NAMALWA (cell line): ENCODE measurements at regions not wholly inside any gene's neighbourhood (a gene's known extent, or its start where the extent isn't known, plus 50 kb on each side); places are given as distances from the start of the nearest gene placed in this dataset.
A peak's percentile ranks its signal among the peaks of the same experiment; 100 is the strongest.

Source experiments
- DNase-seq: peaks from one replicate; pipeline ENCODE4 v3.0.0-alpha.2; 2015; ENCODE audit warnings: low spot score

GRCh38 chr2:181152226-181152625 is 171.8 kb downstream of the UBE2E3 start:
- DNase-seq = no peak

GRCh38 chr2:181152701-181153100 is 172.3 kb downstream of the UBE2E3 start:
- DNase-seq = no peak

DNA sequence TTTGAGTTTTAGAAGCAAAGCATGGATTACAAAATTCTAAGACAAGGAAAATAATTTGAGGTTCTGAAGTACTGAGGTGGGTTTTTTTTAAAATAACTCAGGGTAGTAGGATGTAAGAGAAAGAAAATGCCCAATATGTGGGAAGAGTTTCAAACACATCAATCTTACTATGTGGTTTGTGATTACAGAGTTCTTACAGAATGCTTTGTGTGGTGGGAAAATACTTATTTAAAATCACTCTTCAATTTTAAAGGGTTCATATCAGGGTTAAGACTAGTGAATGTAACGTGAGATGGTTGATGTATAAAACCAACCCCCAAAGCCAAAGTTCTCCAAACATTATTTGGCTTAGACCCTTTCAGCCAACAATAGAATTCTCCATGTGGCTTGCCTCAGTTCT is 173.5 kb downstream of the UBE2E3 start:
- DNase-seq = no peak

DNA sequence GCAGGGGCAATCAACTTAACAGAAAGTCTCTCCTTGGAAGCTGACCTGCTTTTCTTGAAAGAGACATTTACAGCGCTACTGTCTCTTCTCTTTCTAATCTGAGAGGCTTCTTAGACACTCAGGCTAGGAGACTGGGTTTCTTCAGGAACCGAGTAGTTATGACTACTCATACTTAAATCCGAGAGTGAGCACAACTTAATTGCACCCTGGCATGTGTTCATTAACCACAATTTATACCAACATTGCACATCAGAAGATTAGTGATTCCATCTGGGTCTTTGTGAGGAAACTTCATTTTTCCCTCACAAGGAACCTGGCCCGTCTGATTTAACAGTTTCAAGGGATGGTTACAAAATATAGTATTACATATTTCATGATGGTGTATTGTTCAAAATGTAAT is 176.9 kb downstream of the UBE2E3 start:
- DNase-seq = no peak

- no peak for DNase-seq
Measured at GRCh38 chr2:181158427-181158826, 178.0 kb downstream of the UBE2E3 start.

DNA sequence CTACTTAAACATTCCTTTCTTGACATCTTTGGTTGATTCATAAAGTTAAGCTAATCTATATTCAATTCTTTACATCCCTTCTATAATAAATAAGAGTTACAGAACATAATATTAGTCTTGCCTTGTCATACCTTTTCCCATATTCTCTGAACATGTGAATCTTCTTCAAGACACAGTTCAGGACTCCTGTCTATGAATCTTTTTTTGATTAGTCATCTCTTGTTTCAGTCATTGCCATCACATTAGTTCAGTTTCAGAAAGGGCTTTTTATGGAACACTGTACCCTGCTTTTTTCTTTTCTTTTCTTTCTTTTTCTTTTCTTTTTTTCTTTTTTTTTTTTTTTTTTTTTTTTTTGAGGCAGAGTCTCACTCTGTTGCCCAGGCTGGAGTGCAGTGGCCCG is 181.2 kb downstream of the UBE2E3 start:
- DNase-seq = no peak

DNA sequence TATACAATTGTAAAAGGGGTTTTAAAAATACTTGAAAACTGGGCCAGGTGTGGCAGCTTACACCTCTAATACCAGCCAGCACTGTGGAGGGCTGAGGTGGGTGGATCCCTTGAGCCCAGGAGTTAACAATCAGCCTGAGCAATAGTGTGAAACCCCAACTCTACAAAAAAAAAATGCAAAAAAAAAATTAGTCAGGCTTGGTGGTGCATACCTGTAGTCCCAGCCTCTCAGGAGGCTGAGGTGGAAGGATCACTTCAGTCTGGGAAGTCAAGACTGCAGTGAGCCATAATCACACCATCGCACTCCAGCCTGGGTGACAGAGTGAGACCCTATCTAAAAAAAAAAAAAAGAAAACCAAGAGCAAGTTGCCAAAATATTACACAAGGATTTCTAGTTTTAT is 182.7 kb downstream of the UBE2E3 start:
- no peak for DNase-seq

- no peak for DNase-seq
Measured at GRCh38 chr2:181163691-181164090, 183.3 kb downstream of the UBE2E3 start.

GRCh38 chr2:181164699-181165098 is 184.3 kb downstream of the UBE2E3 start:
- peak; percentile 34 for DNase-seq

DNA sequence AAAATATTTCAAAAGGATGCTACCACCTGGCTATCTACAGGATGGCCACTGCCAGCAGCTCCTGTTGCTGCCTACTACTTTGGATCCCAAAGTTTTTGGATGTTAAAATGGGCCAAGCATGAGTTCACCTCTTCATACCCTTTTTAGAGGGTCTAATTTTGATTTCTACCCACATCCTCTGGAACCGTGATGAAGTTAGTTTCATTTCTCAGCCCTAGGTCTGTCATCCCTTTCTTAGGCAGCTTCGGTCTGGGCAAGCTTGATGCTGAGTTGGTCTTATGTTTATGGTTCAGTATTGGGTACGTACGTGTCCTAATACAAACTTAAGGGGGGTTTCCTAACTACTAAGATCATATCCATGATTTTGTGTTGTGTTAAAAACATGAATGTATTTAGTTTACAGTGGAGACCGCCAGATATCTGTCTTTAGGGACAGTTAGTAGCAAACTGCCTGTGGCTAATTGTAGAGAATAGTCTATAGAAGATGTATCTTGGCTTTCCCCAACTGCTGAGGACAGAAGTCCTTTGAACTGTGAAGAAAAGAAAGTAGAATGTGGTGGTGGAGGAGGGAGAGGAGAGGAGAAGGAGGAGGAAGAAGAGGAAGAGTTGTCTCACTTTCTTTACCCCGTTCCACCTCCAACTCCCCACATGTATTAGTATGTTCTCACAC is 184.9 kb downstream of the UBE2E3 start:
- DNase-seq = no peak

GRCh38 chr2:181169503-181169902 is 189.1 kb downstream of the UBE2E3 start:
- no peak for DNase-seq

DNA sequence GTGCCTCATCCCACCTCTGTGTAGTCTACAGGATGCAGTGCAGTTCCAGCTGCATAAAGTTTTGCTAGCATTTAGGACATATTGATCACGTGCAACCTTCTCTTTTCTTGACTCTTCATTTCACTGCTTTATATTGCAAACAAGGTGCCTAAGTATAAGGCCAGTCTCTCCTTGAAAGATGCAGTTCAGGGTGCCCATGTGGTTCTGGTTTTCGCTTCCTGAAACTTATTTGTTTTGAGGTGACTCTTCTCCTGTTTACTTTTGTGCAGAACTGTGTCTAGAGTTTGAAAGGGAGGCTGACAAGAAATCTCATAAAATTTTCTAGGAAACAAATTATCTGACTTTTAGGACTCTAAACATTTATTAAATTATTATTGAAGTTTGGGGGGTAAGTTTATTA is 189.9 kb downstream of the UBE2E3 start:
- no peak for DNase-seq

DNA sequence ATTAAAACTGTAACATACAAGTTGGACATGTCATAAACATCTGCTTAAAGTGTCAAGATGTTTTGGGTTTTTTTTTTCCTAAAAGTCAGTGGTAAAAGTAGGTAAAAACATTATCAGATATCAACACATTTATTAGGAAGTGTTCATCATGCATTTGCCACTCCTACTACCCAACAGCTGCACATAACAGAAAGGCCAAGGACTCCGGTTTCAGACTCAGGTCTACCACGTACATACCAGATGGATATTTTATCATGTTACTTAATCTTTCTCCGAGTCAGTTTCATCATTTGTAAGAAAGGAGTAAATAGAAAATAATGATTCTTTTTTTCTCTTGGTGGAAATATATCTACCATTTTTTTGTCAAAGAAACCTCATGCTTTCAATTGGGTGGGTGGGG is 192.3 kb downstream of the UBE2E3 start:
- DNase-seq = no peak

DNA sequence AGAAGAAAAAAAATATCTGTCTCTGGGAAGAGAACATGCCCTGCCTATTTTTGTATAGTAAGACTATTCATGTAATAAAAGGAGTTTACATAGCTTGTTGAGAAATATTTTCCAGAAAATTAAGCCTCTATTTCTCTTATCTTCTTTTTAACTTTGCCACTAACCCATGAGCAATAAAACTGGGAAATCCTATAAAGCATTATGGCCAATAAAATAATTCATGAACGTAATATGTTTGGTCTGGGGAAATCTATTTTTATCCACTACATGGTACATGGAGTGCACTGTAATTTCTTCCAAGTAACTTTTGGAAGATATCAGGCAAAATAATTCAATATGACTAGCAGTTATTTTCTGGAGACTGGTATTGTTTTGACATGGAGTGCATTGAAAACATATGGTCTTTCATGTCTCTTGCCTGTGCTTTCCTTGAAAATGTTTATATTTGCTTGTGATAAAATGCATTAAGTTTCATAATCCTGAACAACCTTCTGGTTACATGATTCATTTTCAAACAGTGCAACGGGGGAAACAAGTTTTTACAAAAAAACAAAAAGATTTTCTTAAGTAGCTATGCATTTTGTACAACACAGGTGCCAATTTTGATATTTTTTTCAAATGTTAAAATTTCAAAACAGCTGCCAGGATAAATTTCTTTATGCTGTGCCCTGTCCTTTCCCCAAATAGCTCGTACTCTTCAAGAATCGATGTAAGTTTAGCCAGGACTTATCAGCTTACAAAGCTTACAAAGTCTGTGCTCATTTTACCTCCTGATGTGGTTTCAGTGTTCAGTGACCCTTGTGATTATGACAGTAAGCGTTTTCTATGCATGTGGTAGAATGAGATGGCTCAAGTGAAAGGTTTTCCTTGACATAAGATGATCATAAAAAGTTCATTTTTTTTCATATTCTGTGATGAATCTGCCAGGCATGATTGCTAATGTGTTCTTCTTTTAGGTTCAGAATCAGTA is 194.5 kb downstream of the UBE2E3 start:
- no peak for DNase-seq

DNA sequence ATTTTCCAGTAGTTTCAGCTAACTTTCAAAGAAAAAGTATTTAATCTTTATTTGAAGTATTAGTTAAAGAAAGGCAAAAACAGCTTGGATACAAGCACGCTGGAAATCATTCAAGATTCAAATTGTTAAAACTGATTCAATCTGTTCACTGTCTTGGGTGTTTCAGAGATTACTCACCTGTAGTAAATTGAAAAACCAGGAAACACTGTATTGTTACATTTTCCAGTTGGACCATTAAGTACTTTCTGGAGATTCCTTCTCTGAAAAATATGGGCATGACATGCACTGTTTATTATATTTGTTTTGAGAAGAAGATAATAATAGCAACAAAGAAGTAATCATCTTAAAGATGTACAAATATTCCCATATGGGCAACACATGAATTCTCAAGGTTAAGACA is 196.1 kb downstream of the UBE2E3 start:
- DNase-seq = no peak

- no peak for DNase-seq
Measured at GRCh38 chr2:181177376-181177775, 197.0 kb downstream of the UBE2E3 start.

DNA sequence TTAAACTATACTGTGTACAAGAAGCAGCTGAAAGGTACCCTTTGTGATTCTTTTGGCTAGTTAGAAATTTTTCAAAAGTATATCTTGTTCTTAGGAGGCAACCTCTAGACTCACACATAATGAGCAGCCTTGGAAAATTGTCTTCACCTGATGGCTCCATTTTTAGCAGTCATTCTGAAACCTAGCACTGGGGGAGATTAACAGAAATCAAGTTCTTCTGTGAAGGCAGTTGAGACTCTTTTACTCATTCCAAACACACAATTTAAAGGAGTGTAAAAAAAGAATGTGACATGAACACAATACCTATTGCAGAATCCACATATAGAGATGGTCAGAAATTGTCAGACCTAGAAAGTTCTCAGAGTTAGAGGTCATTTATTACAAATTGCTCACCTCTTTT is 197.7 kb downstream of the UBE2E3 start:
- no peak for DNase-seq

DNA sequence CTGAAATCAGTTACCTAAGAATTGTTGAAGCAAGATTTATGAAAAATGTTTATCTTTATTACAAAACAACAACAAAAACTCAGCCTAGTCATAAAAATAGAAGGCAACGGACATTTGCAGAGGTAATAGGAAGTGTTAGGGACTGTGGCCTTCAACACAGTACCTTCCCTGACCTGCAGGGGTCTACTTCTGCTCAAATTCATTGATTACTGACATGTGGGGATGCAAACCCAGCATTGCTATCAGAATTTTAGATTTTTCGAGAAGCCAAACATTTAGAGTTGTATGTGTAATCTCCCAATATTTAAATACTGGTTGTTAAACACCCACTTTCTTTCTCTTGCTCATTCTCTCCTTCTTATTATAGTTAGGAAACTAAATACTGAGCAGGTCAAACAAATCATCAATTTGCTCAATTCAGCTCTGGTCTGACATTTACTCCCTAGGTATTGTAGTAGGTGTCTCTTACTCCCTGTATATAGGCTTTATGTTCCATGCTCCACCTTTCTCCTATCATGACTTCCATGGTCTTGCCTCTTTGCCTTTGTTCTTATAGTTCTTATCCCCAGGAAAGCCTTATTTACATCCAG is 198.5 kb downstream of the UBE2E3 start:
- peak; percentile 56 for DNase-seq

- DNase-seq = peak; percentile 58
Measured at GRCh38 chr2:181183878-181184542, 203.6 kb downstream of the UBE2E3 start.

DNA sequence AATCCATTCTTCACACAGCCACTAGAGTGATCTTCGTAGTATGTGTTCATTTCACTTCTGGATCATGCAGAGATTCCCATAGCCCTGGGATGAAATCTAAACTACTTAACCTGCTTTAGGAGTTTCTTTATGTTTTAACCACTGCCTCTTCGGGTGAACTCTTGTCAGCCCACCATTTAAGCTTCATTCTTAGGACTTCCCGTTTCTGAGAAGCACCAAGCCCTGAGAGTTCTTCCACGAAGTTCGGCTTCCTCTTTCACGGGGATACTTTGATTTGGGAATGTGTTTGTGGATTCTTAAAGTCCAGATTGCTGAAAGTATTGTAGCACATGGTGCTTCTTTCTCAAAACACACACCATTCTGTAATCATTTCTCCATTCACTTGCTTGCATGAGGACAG is 205.0 kb downstream of the UBE2E3 start:
- no peak for DNase-seq

- no peak for DNase-seq
Measured at GRCh38 chr2:181185948-181186347, 205.5 kb downstream of the UBE2E3 start.

- DNase-seq = no peak
Measured at GRCh38 chr2:181188605-181189004, 208.2 kb downstream of the UBE2E3 start.
